ENCODE measurements at regions not wholly inside any gene's neighbourhood (a gene's known extent, or its start where the extent isn't known, plus 50 kb on each side); places are given as distances from the start of the nearest gene placed in this dataset.
"Not testable (repeated sequence)": the region's sequence is repeated elsewhere in the genome, so short reads cannot be mapped to it uniquely, and the experiment has no call there.

GRCh38 chr6:134550604-134551003 lies 232.7 kb upstream of the SGK1 start:
- no peak for DNase-seq

- DNase-seq: no peak
Observed at GRCh38 chr6:134549854-134550253, 231.9 kb upstream of the SGK1 start.

GRCh38 chr6:134546962-134547645 lies 229.2 kb upstream of the SGK1 start:
- DNase-seq: no peak

GRCh38 chr6:134544737-134545136 lies 226.8 kb upstream of the SGK1 start:
- DNase-seq: no peak

- DNase-seq: no peak
Observed at GRCh38 chr6:134543128-134543527, 225.2 kb upstream of the SGK1 start.

DNA sequence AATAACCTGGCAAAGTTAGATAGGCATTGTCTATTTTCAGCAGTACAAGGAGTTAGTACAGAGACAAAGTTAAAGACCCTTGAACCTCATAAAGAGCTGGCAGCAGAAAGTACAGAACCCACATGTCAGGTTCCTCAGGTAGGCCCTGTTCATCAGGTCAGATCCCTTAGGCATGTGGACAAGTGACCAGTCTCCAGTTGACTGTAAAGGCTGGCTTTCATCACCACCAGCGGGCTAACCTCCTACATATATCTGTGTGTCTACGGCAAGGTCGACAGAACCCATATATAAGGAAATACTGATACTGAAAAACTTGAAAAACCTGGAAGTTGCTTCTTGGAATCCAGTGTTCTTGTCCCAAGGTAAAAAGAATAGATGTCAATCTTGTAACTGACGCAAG lies 223.1 kb upstream of the SGK1 start:
- DNase-seq: no peak

DNA sequence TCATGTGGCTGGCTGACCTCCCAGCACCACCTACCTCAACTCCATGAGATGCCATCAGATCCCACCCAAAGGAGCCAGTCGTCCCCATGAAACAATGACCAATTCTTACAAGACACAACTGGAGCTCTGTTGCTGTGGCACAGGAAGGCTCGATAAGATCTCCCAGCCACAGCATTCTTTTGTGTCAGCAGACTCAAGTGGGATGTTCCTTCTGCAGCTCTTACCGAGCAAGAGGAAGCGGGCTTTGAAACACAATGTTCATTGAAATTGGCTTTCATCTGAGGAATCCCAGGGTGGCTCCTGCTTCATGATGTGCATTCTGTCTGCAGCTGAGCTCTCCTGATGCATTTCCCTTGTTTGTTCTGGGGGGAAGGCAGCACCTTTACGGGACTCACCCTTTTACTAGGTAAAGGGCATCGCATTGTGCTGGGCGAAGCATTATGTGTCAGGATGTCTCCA lies 222.0 kb upstream of the SGK1 start:
- peak; percentile 21 for DNase-seq

DNA sequence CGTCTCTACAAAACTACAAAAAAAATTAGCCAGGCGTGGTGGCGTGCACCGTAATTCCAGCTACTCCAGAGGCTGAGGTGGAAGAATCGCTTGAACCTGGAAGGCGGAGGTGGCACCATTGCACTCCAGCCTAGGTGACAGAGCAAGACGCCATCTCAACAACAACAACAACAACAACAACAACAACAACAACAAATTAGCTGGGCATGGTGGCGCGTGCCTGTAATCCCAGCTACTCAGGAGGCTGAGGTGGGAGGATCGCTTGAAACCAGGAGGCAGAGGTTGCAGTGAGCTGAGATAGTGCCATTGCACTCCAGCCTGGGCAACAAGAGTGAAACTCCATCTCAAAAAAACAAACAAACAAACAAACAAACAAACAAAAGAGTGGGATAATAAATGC lies 219.9 kb upstream of the SGK1 start:
- DNase-seq: not testable (repeated sequence)

DNA sequence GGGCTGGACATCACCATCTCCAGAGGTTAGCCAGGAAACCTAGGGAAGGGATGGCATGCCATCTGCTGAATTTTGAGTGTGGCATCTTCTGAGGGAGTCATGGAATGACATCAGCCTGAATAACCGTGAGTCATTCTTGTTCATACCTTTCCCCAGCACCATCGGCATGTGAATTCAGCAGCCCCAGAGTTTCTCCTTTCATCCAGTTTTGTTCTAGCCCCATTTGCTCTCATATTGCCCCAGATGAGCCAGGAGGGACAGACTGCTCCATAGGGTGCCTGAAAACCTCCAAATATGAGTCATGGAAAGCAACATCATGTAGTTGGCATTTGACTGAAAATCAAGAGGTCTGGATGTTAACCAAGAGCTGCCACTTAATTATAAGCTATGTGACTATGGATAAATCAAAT lies 219.2 kb upstream of the SGK1 start:
- no peak for DNase-seq

DNA sequence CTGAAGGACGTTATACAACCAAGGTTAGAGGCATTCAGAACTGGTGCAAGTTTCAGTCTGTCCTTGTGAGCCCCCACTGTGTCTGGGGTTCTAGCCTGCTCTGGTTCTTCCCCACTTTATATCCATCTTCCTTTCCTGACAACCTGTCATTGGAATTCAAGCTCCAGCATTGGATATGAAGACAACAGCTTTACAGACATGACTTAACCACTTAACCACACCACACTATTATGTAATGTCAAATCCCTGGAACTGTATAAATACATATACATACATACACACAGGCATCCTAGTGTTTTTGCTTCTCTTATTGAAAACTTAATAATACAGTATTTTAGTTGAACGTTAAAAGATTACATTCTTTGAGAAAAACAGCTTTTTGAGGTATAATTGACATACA lies 217.9 kb upstream of the SGK1 start:
- no peak for DNase-seq

DNA sequence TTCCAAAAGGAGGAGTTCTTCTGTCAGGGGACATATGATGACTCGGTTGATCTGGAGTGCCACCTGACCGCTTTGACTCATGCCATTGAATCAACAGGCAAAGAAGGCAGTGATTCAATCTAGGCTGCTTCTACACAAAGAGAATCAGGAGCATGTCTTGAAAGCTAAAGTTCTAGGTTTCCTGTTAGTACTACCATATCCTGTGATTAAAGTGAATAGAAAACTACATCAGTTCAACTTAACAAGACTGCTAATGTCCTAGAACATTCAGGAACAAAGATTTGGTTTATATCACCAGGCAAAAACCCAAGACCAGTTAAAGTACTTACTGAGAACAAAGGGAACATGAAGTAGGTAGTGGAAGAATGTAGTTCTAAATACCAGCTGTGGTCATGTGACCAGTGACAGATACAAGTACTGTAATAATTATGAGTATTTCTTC lies 216.8 kb upstream of the SGK1 start:
- DNase-seq: no peak

DNA sequence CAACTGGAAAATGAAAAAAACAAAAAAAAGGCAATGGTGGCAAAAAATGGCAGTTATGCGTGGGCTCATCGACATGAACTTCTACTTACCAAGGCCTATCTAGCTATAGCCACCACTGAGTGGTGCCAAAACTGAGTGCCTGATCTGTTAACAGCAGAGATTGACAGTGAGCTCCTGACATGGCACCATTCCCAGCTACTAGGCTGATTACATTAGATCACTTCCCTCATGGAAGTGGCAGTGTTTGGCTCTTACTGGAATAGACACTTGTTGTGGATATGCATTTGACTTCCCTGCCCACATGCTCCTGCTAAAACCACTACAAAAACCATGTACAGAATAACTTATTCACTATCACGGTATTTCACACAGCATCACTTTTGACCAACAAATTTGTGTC lies 216.1 kb upstream of the SGK1 start:
- DNase-seq: no peak

DNA sequence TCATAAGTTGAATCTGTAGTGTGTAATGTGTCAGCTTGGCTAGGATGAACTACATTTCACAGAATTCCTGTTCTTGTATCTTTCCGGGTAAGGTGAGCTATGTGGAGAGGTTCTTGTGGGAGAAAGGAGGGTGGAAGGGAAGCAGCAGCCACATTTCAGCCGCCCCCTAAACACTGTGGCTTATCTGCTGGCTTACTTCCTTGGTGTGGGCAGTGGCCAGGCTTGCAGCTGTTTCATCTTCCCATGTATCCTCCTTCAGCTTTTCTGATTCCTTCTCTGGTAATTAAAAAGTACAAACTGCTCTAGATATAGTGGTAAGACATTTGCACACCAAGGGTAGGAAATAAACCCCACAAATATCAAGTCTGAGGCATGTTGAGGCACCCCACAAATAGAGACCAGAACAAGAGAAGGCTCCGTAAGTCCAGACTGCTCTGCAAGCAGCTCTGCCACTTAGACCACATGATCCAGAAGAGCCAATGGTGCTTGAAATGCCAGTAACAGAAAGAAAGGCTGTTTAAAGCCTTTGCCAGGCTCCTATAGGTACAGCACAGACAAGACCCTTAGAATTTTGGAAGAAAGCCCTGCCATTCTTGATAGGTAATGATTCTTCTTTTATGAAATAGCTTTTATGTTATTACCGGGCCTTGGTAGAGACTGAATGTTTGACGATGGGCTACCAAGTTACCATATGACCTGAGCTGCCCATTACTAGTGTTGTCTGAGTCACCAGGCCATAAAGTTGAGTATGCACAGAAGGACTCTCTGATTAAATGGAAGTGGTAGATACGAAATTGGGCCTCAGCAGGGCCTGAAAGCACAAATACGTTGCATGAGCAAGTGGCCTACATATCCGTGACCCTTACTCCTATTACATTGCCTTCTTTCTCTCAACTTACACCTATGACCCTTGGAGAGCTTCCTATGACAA lies 215.0 kb upstream of the SGK1 start:
- no peak for DNase-seq

- DNase-seq: no peak
Observed at GRCh38 chr6:134531611-134532010, 213.7 kb upstream of the SGK1 start.

GRCh38 chr6:134531188-134531551 lies 213.3 kb upstream of the SGK1 start:
- DNase-seq: no peak

DNA sequence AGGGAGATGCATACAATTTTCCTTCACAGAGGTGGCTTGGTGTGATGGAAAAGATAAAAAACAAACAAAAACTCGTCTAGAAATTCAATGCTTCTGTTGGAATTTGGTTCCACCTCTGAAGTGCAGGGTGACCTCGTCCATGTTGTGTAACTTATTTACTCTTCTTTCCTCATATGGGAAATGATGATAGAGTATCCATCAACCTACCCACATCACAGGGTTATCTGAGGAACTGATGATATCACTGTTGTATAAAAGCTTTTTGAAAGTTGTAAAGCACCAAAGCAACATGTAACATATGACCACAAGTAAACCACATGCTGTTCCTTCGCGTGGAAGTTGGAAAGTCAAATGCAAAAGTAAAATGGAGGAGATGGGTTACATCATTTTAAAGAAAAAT lies 212.0 kb upstream of the SGK1 start:
- DNase-seq: peak; percentile 69

- no peak for DNase-seq
Observed at GRCh38 chr6:134529305-134529704, 211.4 kb upstream of the SGK1 start.

DNA sequence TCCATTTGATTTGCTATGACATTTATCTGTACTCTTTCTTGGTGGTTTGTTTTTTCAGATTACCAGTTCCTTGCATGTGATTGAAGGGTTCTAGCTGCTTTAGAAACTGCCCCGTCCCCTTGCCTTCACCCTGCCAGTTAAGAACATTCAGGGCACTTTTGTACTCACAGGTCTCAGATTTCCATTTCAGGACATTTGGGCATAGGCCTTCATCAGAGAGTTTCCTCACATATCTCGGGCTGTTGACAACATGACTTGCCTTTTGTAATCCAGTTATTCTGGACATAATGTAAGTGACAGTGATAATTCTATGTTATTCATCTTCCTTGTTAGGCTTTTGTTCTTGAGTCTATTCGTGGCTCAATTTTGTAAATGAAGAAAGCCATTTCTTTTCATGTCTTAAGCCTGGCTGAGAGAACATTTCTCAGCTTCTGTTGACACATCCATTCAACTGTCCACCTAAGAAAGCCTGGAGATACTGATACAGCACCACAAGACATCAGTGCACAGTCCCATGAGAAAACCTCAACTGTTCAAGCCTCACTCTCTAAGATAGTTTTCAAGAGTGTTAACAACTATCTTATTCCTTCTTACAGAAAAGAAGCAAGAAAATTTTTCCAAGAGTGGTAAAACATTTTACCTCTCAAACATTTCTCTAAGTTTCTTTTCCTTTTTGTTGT lies 209.3 kb upstream of the SGK1 start:
- no peak for DNase-seq

- no peak for DNase-seq
Observed at GRCh38 chr6:134525190-134525868, 207.4 kb upstream of the SGK1 start.

DNA sequence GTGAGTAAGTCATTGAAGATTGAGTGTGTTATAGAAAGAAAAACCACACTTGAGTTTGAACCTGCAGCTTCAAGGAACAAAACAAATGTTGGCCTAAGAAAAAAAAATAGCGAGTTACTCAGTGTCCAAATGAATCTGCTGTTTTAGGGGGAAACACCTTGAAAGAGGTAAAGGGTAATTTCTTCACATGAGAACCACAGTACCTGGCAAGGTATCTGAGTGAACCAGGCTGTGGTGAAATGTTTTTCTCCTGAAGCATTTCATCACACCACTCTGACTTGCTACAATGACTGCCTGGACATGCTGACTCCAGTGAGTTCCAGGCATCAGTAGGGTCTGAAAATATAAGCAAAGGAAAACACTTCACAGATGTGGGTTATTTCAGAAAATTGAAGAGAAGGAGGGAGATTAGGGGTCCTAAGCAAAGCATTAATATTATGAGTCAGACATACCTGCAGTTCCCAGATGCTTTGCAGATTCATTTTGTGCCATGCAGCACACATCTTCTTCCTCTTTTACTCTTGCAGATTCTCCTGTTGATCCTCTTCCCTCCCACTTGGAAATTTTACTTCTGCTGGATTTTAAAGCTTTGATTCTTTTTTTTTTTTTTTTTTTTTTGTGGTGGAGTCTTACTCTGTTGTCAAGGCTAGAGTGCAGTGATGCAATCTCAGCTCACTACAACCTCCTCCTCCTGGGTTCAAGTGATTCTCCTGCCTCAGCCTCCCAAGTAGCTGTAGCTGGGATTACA lies 206.2 kb upstream of the SGK1 start:
- DNase-seq: no peak

DNA sequence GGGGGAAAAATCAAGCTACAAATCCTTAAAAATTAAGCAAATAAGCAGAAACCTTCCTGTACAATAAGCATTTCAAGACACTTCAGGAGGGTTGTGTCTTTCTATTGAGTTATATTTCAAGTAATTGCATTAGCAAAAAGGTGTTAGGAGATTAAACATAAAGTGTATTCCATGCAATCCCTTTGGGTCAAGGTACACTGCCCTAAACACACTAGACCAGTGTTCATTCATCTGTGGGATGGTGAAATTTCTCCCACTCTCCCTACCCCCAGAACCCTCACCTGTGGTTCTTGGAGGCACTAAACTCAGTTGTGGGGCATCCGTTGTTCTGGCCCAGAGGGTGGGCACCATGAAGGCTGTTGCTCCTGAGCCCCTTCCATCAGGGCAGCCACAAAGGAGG lies 205.1 kb upstream of the SGK1 start:
- no peak for DNase-seq

- DNase-seq: no peak
Observed at GRCh38 chr6:134521116-134521501, 203.2 kb upstream of the SGK1 start.
